Ascending aorta (tissue), 2 donors: ENCODE measurements at regions not wholly inside any gene's neighbourhood (a gene's known extent, or its start where the extent isn't known, plus 50 kb on each side); places are given as distances from the start of the nearest gene placed in this dataset.

Experiments used
- DNase-seq, 2 donors: peaks; one replicate each; pipeline ENCODE4 v3.0.0-alpha.2; 2019; ENCODE audit warnings: low spot score in 2 of 2
- H3K27ac ChIP-seq, 2 donors: fragments of 200-600 bp; sonication (generic); one replicate each; pipeline ENCODE4 v1.5.1; 2016 to 2017; ENCODE audit warnings: mild to moderate bottlenecking in 1 of 2
- H3K27me3 ChIP-seq: fragments of 200-600 bp; sonication (generic); one replicate; pipeline ENCODE4 v1.5.1; 2017
- H3K36me3 ChIP-seq, 2 donors: fragments of 200-600 bp; sonication (generic); one replicate each; pipeline ENCODE4 v1.5.1; 2016
- H3K4me1 ChIP-seq, 2 donors: fragments of 200-600 bp; sonication (generic); one replicate each; pipeline ENCODE4 v1.5.1; 2016 to 2017; ENCODE audit warnings: mild to moderate bottlenecking in 1 of 2
- H3K4me3 ChIP-seq, 2 donors: fragments of 200-600 bp; sonication (generic); one replicate each; pipeline ENCODE4 v1.5.1; 2016 to 2017; ENCODE audit warnings: mild to moderate bottlenecking in 1 of 2
- H3K9me3 ChIP-seq, 2 donors: fragments of 200-600 bp; sonication (generic); one replicate each; pipeline ENCODE4 v1.5.1; 2016
- intact Hi-C: fragments of 100-400 bp; cut with DNase I; formaldehyde crosslinking; loops from one replicate; pipeline ENCODE4 v1.15.1; 2023
- TF ChIP-seq, protein P1 (sequence below), 3 experiments: fragments of 200-600 bp in 2 of 3; fragments of 450-650 bp in 1 of 3; sonication (generic) in 2 of 3; IDR thresholded peaks; one replicate each; pipeline ENCODE4 v1.5.1; 2016 to 2019; ENCODE audit warnings: antibody characterized with exemption in 3 of 3, mild to moderate bottlenecking in 1 of 3, moderate library complexity in 1 of 3

DNA sequence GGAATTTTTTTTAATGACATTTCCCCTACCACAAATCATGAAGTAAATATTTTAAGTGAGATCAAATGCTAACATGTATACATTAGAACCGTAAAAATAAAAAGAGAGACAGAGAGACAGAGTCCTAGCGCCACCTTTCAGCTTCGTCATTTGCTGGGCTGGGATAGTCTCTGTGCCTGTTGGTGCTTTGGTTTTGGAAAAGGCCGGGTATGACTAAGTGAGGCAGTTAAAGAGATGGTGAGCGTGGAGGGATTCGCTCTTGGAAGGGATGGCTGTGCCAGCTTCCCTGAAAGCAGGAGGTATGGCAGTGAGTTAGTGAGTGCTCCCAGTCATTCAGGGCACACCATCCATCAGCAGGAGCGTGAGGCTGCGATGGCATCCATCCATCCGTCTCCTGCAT, 729.6 kb upstream of the WWC1 start:
- no peaks in the 10 kb centered on the region for H3K36me3 ChIP-seq
- intact Hi-C loops, result no loop called here
- H3K4me1 ChIP-seq, result no peaks in the 10 kb centered on the region
- TF ChIP-seq, protein P1, sequence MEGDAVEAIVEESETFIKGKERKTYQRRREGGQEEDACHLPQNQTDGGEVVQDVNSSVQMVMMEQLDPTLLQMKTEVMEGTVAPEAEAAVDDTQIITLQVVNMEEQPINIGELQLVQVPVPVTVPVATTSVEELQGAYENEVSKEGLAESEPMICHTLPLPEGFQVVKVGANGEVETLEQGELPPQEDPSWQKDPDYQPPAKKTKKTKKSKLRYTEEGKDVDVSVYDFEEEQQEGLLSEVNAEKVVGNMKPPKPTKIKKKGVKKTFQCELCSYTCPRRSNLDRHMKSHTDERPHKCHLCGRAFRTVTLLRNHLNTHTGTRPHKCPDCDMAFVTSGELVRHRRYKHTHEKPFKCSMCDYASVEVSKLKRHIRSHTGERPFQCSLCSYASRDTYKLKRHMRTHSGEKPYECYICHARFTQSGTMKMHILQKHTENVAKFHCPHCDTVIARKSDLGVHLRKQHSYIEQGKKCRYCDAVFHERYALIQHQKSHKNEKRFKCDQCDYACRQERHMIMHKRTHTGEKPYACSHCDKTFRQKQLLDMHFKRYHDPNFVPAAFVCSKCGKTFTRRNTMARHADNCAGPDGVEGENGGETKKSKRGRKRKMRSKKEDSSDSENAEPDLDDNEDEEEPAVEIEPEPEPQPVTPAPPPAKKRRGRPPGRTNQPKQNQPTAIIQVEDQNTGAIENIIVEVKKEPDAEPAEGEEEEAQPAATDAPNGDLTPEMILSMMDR (IDR thresholded peaks at IDR 0.05), result no peak
- H3K27me3 ChIP-seq, result no peaks in the 10 kb centered on the region
- no peak overlapping the region for H3K27ac ChIP-seq
- no peak for DNase-seq
- no peak overlapping the region for H3K4me3 ChIP-seq
- H3K9me3 ChIP-seq, result no peaks in the 10 kb centered on the region

DNA sequence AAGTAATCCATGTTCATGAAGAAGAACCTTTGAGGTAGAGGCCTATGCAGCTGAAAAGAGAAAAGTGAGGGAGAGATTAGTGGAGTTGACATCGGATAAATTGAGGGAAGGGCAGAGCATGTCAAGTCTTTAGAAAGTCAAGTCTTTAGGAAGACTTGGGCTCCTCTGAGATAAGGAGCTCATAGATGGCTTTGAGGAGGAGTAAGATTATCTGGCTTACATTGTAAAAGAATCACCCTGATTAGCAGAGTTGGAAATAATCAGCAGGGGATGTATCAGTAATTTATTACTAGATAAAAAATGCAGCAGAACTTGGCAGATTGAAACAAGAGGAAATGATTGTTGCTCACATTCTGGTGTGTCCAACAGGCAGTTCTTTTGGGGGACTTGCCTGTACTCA, 727.2 kb upstream of the WWC1 start:
- Histone ChIP-seq H3K27ac (no peak overlapping the region), H3K4me3 (no peak overlapping the region), H3K27me3 (no peaks in the 10 kb centered on the region), H3K4me1 (no peaks in the 10 kb centered on the region), H3K36me3 (no peaks in the 10 kb centered on the region), H3K9me3 (no peaks in the 10 kb centered on the region)
- DNase-seq, result no peak
- intact Hi-C loops, result no loop called here
- TF ChIP-seq, protein P1 (IDR thresholded peaks at IDR 0.05), result no peak

DNA sequence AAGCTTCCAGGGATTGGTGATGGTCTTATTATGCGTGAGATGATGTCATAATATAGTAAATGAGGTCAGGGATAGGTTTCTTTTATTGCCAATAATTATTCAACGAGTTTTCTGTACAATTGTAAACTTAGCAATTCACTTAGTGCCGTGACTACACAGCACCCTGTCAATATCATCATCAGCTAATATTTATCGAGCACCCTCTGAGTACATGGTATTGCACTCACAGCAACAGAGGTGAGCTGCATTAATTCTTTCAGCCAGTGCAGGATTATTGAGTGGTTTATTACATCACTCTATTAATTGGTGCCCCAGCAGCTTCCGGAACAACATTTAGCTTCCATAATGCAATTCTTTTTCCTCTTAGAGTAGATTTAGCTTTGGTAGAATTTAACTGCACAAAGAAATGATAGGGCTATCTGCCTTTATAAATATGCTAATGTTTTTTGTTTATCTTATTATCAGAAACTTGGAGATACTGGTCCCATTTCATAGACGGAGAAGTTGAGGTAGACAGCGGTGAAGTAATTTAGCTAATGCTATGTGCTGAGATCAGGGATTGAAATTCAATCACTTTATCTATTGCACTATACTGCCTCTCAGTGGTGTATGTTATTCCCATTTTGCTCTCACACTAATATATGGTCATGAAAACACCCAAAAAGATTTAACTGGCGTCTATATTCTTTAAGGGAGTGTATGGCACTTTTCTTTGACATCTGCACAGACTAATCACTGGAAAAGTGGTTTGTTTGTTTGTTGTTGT, 726.1 kb upstream of the WWC1 start:
- no peaks in the 10 kb centered on the region for H3K27me3 ChIP-seq
- no peaks in the 10 kb centered on the region for H3K36me3 ChIP-seq
- H3K4me1 ChIP-seq, result no peaks in the 10 kb centered on the region
- DNase-seq, result no peak
- TF ChIP-seq, protein P1 (IDR thresholded peaks at IDR 0.05), result no peak
- no peak overlapping the region for H3K4me3 ChIP-seq
- no peaks in the 10 kb centered on the region for H3K9me3 ChIP-seq
- no peak overlapping the region for H3K27ac ChIP-seq
- intact Hi-C loops, result no loop called here

DNA sequence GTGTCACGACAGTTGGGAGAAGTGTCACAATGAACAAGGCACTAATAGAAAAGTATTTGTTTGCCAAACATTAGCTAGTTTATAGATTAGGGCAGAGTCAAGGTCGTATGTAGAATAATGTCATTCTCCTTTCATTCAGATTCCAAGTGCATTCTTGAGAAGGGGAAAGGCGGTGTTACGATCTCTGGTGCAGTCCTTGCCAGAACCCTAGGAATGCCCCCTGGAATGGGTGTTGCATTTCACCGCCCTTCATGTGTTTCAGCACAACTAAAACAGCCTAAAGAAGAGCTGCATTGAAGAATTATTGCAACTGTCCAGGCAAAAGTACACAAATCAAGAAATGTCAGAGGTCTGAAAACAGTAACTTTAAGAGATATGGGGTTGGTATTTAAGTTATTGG, 721.0 kb upstream of the WWC1 start:
- Histone ChIP-seq H3K9me3 (no peaks in the 10 kb centered on the region), H3K27me3 (no peaks in the 10 kb centered on the region), H3K4me3 (no peak overlapping the region), H3K4me1 (no peaks in the 10 kb centered on the region), H3K27ac (no peak overlapping the region), H3K36me3 (no peaks in the 10 kb centered on the region)
- intact Hi-C loops, result no loop called here
- TF ChIP-seq, protein P1 (IDR thresholded peaks at IDR 0.05), result no peak
- no peak for DNase-seq

DNA sequence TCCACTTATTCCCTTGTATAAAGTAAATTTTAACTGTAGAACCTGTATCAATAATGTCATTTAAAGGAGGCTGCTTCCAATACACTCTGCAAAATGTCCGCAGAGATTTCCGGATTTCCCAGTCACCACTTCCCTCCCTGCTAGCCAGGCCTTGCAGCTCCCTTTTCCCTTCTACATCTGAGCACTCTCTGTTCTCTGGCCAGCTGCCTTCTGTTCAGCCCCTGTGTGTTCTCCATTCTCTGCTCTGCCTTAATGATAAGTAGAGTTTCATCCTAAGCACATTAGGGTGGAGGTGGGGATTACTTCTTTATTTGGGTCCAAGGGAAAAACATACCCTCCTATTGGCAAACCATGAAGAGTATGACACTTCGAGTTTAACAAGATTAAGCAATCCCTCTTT, 719.6 kb upstream of the WWC1 start:
- TF ChIP-seq, protein P1 (IDR thresholded peaks at IDR 0.05), result no peak
- no peak overlapping the region for H3K27ac ChIP-seq
- no peaks in the 10 kb centered on the region for H3K9me3 ChIP-seq
- H3K27me3 ChIP-seq, result no peaks in the 10 kb centered on the region
- H3K4me1 ChIP-seq, result no peaks in the 10 kb centered on the region
- H3K36me3 ChIP-seq, result no peaks in the 10 kb centered on the region
- no peak for DNase-seq
- intact Hi-C loops, result no loop called here
- H3K4me3 ChIP-seq, result no peak overlapping the region
